ENCODE measurements at regions not wholly inside any gene's neighbourhood (a gene's known extent, or its start where the extent isn't known, plus 50 kb on each side); places are given as distances from the start of the nearest gene placed in this dataset.

GRCh38 chr2:133710613-133711012 lies 142.3 kb upstream of the NCKAP5 start:
- no peak overlapping the region for H4K91ac ChIP-seq (replicated peaks; ENCODE audit: insufficient read length, low read length)
- CTCF ChIA-PET (ENCODE audit: partially characterized antibody): interaction anchor here (0.8 kb wide), 1 partner anchor 135 kb away, joined by 3 read pairs; no protein-coding TSS in a partner anchor
- H2BK20ac ChIP-seq (ENCODE audit: low read length): no peak overlapping the region
- no peak overlapping the region for H4K5ac ChIP-seq (ENCODE audit: insufficient read length, low read depth, low read length)
- no peak overlapping the region for H3K4ac ChIP-seq (replicated peaks; ENCODE audit: insufficient read length, low read depth, low read length)
- no peak overlapping the region for H3K4me3 ChIP-seq (ENCODE audit: extremely low read depth in 1 of 4, insufficient read depth in 2 of 4, low read depth in 3 of 4, low read length in 4 of 4)
- POLR2A ChIA-PET (ENCODE audit: partially characterized antibody): no interaction called here
- no peak overlapping the region for H2BK12ac ChIP-seq (ENCODE audit: low read depth, low read length)
- DNase-seq (ENCODE audit: low read depth in 1 of 2, low spot score in 2 of 2) (no peak), FAIRE-seq (no peak)
- H3K14ac ChIP-seq (ENCODE audit: insufficient read length): no peak overlapping the region
- H3K4me1 ChIP-seq (replicated peaks in 1 of 4; ENCODE audit: control insufficient read depth in 3 of 4, insufficient read depth in 4 of 4, low read length in 3 of 4): no peaks in the 10 kb centered on the region
- H4K8ac ChIP-seq (ENCODE audit: extremely low read depth, insufficient read depth, low read length): no peak overlapping the region
- H3K23ac ChIP-seq (ENCODE audit: insufficient read length): no peak overlapping the region
- no peak overlapping the region for H3K27ac ChIP-seq (ENCODE audit: low read depth, low read length)
- no peaks in the 10 kb centered on the region for H3K79me1 ChIP-seq (ENCODE audit: low read depth, low read length)
- no peak overlapping the region for H3K18ac ChIP-seq (ENCODE audit: extremely low read depth, low read length)
- no peak overlapping the region for H2BK15ac ChIP-seq (ENCODE audit: low read length)
- no peaks in the 10 kb centered on the region for H4K20me1 ChIP-seq (replicated peaks in 1 of 2; ENCODE audit: control insufficient read depth in 1 of 2, insufficient read depth in 2 of 2, low read length in 2 of 2)
- no peak overlapping the region for H3K56ac ChIP-seq (replicated peaks; ENCODE audit: insufficient read length, low read depth, low read length)
- no peak overlapping the region for H3K4me2 ChIP-seq (ENCODE audit: insufficient read depth in 1 of 2, low read depth in 2 of 2, low read length in 2 of 2)
- WGBS, 2 experiments (ENCODE audit: extremely low coverage in 1 of 2, insufficient coverage in 1 of 2, insufficient read length in 1 of 2, insufficient replicate concordance in 2 of 2, low coverage in 1 of 2, low lambda C conversion rate in 2 of 2, missing lambda C conversion rate in 1 of 2): 94% methylated on average over 3 of the region's 3 CpGs; no CpG with 5 or more reads in 1 of the 2 experiments
- no peak overlapping the region for H2BK5ac ChIP-seq (ENCODE audit: low read depth, low read length)
- H3K9ac ChIP-seq (replicated peaks in 1 of 4; ENCODE audit: extremely low read depth in 1 of 4, low read depth in 3 of 4, low read length in 3 of 4): no peak overlapping the region
- no peaks in the 10 kb centered on the region for H3K27me3 ChIP-seq (replicated peaks in 1 of 4; ENCODE audit: control insufficient read depth in 3 of 4, extremely low read depth in 1 of 4, insufficient read depth in 3 of 4, low read length in 3 of 4)
- H3K79me2 ChIP-seq (ENCODE audit: control insufficient read depth in 1 of 2, insufficient read depth in 2 of 2, low read length in 2 of 2): no peaks in the 10 kb centered on the region
- no peaks in the 10 kb centered on the region for H3K23me2 ChIP-seq (ENCODE audit: low read depth, low read length)
- H3K9me3 ChIP-seq (ENCODE audit: insufficient read depth in 2 of 2, low read depth in 1 of 2, low read length in 1 of 2): peaks cover 3 to 5% of the 10 kb centered on the region in 2 experiments; a peak in 3 of 4 replicates
- H2AK5ac ChIP-seq (ENCODE audit: low read depth, low read length): no peak overlapping the region
- no peak overlapping the region for H2BK120ac ChIP-seq (replicated peaks; ENCODE audit: low read depth, low read length)
- no peaks in the 10 kb centered on the region for H3K36me3 ChIP-seq (ENCODE audit: control insufficient read depth in 2 of 4, insufficient read depth in 4 of 4, low read length in 3 of 4)
- H2AFZ ChIP-seq (ENCODE audit: low read length): no peak overlapping the region
- TF ChIP-seq BACH1 (IDR thresholded peaks at IDR 0.05; ENCODE audit: low read length) (no peak), NANOG (IDR thresholded peaks at IDR 0.05; ENCODE audit: insufficient read depth, low read depth, low read length, poor library complexity, severe bottlenecking) (no peak), CTBP2 (IDR thresholded peaks at IDR 0.05; ENCODE audit: borderline replicate concordance, insufficient read depth, insufficient read length, low read length) (no peak), ZNF274 (IDR thresholded peaks at IDR 0.05; ENCODE audit: borderline replicate concordance, extremely low read depth, low read length) (no peak), GTF2F1 (IDR thresholded peaks at IDR 0.05; ENCODE audit: borderline replicate concordance, low read depth, low read length) (no peak), EZH2 (IDR thresholded peaks at IDR 0.05; ENCODE audit: low read depth, low read length, severe bottlenecking) (no peak), GABPA (IDR thresholded peaks at IDR 0.05; ENCODE audit: borderline replicate concordance, insufficient read depth, low read length) (no peak), MAFK (IDR thresholded peaks at IDR 0.05; ENCODE audit: low read depth, low read length) (no peak), RAD21 (IDR thresholded peaks at IDR 0.05 in 1 of 2, conservative IDR thresholded peaks at IDR 0.05 in 1 of 2; ENCODE audit: low read depth in 2 of 2, low read length in 2 of 2) (no peak), ASH2L (IDR thresholded peaks at IDR 0.05; ENCODE audit: low read length) (no peak), TAF1 (IDR thresholded peaks at IDR 0.05; ENCODE audit: low read depth, low read length) (no peak), POLR2A (IDR thresholded peaks at IDR 0.05; ENCODE audit: control extremely low read depth in 1 of 2, low read depth in 2 of 2, low read length in 2 of 2) (no peak), CBX5 (IDR thresholded peaks at IDR 0.05; ENCODE audit: low read depth, low read length) (no peak), HDAC2 (IDR thresholded peaks at IDR 0.05; ENCODE audit: borderline replicate concordance in 1 of 2, low read depth in 2 of 2, low read length in 2 of 2) (no peak)

All from H1 (cell line).